ENCODE measurements at regions not wholly inside any gene's neighbourhood (a gene's known extent, or its start where the extent isn't known, plus 50 kb on each side); places are given as distances from the start of the nearest gene placed in this dataset.

- no peak for DNase-seq (ENCODE audit: low spot score)
Measured at GRCh38 chr17:36661047-36661666, 59.8 kb downstream of the MRM1 start.

GRCh38 chr17:36661688-36662087 lies 60.3 kb downstream of the MRM1 start:
- DNase-seq (ENCODE audit: low spot score), result no peak

DNA sequence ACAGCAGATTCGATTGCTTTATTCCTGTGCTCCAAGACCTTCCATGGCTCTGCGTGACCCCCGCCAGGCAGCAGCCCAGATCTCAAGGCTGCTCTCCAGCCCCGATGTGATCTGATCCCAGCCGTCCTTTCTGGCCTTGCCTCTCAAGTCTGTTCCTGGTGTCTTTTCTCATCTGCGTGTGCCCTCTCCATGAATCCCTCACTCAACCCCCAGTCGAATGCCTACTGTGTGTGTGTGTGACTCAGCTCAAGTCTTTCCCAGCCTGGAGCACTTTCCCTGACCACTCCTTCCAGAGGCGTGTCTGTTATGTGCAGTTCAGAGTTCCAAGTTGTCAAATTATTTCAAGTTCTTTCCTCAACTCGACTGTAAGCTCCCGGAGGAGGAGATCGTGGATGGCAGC lies 64.0 kb downstream of the MRM1 start:
- DNase-seq (ENCODE audit: low spot score), result no peak

DNA sequence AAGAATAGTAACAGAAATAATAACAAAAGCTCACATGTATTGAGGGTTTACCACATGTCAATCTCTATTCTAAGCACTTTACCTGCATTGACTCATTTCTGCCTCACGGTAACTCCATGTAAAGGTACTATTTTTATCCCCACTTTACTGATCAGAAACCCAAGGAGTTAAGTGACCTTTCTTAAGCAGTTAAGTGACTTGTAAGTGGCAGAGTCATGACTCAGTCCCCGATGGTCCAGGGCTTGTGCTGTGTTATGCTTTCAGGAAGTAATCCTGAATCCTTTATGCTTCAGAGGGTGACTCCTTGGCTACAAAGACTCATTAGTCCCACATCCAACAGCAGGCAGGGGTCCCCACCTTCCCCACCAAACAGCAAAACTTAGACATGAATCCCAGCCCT lies 66.5 kb downstream of the MRM1 start:
- DNase-seq (ENCODE audit: low spot score), result no peak

GRCh38 chr17:36668824-36669223 lies 67.4 kb downstream of the MRM1 start:
- no peak for DNase-seq (ENCODE audit: low spot score)

GRCh38 chr17:36671144-36671543 lies 69.8 kb downstream of the MRM1 start:
- DNase-seq (ENCODE audit: low spot score), result no peak

DNA sequence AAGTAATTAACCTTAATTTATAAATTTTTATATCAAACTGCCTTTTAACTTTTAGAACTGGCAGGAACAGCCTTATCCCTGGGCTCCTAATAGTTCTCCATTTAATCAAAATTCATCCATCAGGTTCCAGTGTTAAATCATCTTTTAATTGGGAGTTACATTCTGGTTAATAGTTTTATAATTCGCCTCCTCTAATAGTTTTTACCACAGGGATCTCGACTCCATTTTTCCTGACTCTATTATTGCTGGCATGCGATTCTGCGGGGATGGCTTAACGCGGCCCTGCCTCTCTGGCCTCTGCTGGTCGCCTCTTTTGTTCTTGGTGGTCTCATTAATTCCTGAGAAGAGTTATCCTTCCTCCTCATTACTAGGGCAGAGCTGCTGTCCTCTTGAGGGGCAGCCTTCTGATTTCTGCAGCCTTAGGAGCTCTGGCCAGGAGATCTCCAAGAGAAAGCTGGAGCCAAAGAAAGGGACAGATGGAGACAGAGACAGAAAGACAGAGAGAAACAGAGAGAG lies 71.1 kb downstream of the MRM1 start:
- DNase-seq (ENCODE audit: low spot score), result no peak

GRCh38 chr17:36673068-36673467 lies 71.7 kb downstream of the MRM1 start:
- DNase-seq (ENCODE audit: low spot score), result no peak

- DNase-seq (ENCODE audit: low spot score), result no peak
Measured at GRCh38 chr17:36673637-36674277, 72.4 kb downstream of the MRM1 start.

DNA sequence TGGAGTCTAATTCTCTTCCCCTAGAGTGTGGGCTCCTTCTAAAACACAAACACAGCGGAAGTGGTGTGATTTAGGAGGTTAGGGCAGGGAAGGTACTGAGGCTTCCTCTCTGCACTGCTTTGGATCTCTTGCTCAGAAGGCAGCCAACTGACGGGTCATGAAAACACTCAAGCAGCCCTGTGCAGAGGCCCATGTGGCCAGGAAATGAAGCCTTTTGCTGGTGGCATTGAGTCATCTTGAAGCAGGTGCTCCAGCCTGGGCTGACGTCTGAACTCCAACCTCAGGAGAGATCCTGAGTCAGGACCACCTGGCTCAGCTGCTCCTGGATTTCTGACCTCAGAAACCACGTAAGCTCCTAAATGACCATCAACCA lies 72.9 kb downstream of the MRM1 start:
- no peak for DNase-seq (ENCODE audit: low spot score)

GRCh38 chr17:36675250-36675649 lies 73.9 kb downstream of the MRM1 start:
- no peak for DNase-seq (ENCODE audit: low spot score)

DNA sequence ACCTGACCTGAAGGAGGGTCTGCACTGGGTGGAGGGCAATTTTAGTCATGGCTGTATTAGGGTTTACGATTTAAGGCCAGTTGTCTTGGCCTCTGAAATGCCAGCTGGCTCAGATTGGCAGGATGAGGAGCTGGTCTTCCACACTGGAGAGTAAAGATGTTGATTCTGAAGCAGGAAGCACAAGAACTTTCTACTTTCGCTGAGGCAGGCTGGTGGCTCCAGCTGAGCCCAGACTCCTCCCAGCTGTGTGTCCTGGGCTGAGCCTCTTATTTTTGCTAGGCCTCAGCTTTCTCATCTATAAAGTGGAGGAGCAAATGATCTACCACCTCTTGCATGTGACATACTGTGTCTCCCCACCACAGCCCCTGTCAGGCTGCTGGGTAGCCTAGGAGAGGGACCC lies 74.4 kb downstream of the MRM1 start:
- DNase-seq (ENCODE audit: low spot score), result no peak

DNA sequence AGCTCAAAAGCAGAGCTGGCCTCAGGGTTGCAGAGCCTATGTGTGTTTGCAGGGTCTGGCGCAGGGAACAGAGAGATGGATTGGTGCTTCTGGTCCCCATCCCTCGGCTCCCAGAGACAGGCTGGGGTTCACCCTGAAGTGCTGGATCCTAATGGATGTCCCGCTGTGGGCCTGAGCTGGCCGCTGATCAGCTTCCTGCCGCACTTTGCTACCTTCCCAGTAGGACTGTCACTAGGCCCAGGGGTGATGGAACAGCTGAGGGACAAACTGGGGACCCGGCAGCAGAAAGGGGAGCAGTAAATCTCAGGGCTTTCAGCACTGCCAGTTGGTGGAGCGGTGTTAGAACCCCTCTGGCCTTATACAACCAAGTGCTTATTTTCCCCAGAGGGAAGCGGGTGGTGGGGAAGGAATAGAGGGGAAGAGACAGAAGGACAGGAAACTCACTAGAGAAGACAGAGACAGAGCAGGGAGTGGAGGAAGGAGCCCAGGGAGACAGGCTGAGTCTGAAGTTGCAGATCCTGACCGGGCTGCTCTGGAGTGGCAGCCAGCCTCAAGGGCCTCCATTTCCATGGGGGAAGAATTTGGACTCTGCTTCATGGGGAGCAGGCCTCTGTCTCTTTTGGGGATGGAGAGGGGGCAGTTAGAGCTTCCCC lies 78.6 kb downstream of the MRM1 start:
- DNase-seq (ENCODE audit: low spot score), result no peak

DNA sequence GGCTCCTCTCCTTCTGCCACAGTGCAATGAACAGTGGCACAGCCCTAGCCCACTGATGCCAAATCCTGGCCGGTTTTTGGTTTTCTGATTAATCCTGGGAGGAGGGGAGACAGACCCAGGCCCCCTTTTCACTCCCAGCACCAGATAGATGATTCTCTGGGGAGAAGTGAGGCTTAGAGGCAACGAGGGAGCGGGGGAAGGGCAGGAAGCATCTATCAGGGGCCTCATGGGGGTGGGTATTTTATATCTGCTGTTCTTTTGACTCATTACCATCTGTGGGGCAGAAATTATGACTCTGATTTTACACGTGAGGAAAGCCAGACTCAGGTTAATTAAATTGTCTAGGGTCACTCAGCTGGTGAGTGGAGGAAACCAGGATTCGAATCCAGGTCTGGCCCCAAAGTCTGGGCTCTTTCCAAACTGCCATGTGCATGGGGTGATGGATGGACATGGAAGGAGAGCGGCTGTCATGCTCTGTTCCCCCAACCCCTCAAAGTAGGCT lies 79.4 kb downstream of the MRM1 start:
- no peak for DNase-seq (ENCODE audit: low spot score)

GRCh38 chr17:36682773-36683172 lies 81.4 kb downstream of the MRM1 start:
- DNase-seq (ENCODE audit: low spot score), result no peak

- no peak for DNase-seq (ENCODE audit: low spot score)
Measured at GRCh38 chr17:36683387-36683786, 82.0 kb downstream of the MRM1 start.

- DNase-seq (ENCODE audit: low spot score), result no peak
Measured at GRCh38 chr17:36684134-36684533, 82.8 kb downstream of the MRM1 start.

- DNase-seq (ENCODE audit: low spot score), result no peak
Measured at GRCh38 chr17:36686123-36686669, 84.8 kb downstream of the MRM1 start.

- DNase-seq (ENCODE audit: low spot score), result no peak
Measured at GRCh38 chr17:36687736-36688135, 86.4 kb downstream of the MRM1 start.

DNA sequence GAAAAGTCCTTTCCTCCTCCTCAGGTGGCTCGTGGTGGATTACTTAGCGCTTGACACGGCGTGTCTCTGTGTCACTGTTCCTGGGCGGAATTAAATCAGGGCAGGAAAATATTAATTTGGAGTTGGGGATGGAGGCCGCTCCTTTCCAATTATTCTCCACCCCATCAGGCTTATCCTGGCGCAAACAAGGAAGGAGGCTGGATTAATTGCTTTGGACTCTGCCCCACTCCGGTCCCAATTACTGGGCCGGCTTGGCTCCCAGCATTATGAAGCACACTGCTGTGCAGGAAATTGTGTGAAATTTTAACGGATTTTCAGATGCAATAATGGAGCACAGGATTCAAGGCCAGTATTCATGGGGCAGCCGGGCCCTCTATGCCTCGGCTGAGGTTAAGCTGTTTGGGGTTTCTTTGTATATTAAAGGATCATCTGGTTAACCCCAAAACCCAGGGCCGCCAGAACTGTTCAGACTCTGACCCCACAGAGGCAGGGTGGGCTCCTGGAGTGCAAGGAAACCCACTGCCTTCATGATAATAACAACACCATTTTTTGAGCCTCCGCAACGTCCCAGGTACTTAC lies 87.8 kb downstream of the MRM1 start:
- no peak for DNase-seq (ENCODE audit: low spot score)

DNA sequence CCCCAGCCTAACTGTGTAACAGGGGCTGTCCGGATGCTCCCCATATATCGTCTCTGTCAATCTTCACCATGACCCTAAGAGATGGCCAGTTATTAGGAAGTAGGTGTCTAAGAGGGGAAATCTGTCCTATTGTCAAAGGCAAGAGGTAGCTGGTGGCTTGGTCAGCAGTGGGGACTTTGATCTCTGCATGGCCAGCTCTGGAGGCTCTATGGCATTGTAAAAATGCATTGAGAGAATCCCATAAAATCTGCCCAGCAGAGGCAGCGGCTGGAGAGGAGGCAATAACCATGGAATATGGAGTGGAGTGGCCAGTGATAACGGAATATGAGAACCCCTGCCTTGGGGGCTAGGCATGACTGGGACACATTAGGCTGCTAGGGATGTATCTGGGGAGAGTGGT lies 88.8 kb downstream of the MRM1 start:
- no peak for DNase-seq (ENCODE audit: low spot score)

DNA sequence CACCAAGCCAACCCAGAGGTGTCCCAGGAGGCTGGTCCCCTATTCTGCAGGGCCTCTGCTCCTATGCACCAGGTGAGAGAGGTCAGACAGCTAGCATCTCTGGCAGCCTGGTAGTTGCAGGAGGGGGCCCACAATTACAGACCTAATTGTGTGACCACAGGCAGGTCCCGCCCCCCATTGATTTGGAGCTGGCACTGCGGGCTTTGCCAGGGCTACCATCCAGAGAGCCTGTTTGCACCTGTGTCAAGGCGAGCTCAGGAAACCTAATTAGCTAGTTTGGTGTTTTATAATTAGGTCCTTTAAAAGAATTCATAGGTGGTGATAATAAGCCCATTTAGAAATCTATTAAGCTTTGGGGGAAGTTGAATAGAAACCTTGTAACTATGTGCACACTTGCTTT lies 90.2 kb downstream of the MRM1 start:
- DNase-seq (ENCODE audit: low spot score), result no peak

DNA sequence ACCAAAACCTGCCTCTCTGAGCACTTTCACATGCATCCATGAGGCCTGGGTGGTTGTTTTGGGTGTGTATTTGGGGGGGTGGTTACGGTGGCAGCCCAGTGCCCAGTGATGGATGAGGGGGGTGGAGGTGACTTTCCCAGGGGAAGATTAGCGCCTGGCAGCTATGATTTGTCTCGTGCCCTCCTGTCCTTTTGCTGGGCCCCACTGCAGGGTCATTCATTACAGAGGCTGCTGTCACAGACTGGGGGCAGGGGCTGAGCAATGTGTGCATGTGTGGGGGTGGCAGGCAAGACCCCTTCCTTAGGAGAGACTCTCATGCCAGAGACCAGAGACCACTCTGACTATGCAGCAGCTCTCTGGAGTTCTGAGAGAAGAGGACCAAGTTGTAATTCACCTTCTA lies 93.7 kb downstream of the MRM1 start:
- no peak for DNase-seq (ENCODE audit: low spot score)

All from HuH-7 (cell line).